Lung (tissue), 11 donors: ENCODE measurements at regions not wholly inside any gene's neighbourhood (a gene's known extent, or its start where the extent isn't known, plus 50 kb on each side); places are given as distances from the start of the nearest gene placed in this dataset.

Source experiments
- ATAC-seq: fragments of 200-7000 bp; cut with Tn5 transposase; one replicate; pipeline ENCODE4 v1.9.1; 2020; ENCODE audit warnings: moderate number of reproducible peaks; ENCODE audit not compliant: insufficient read depth, low FRiP score
- DNase-seq, 3 donors: peaks; one replicate each; pipeline ENCODE4 v3.0.0-alpha.2; 2013 to 2017
- H3K27ac ChIP-seq, 2 donors: one replicate each; pipeline ENCODE4 v1.5.1; 2013; ENCODE audit warnings: mild to moderate bottlenecking in 2 of 2, moderate library complexity in 2 of 2, control low read depth in 1 of 2, inconsistent platforms in 1 of 2, low read depth in 1 of 2, low read length in 1 of 2
- H3K27me3 ChIP-seq, 3 donors: one replicate each; pipeline ENCODE4 v1.5.1; 2013; ENCODE audit warnings: low read length in 2 of 3; ENCODE audit not compliant: control insufficient read depth in 3 of 3, insufficient read depth in 3 of 3
- H3K36me3 ChIP-seq, 4 donors: one replicate each; pipeline ENCODE4 v1.5.1; 2013; ENCODE audit warnings: low read length in 4 of 4, mild to moderate bottlenecking in 1 of 4, moderate library complexity in 1 of 4; ENCODE audit not compliant: control insufficient read depth in 4 of 4, insufficient read depth in 4 of 4
- H3K4me1 ChIP-seq, 5 donors: one replicate each; pipeline ENCODE4 v1.5.1; 2013; ENCODE audit warnings: low read length in 5 of 5, mild to moderate bottlenecking in 2 of 5, moderate library complexity in 1 of 5; ENCODE audit not compliant: control insufficient read depth in 5 of 5, insufficient read depth in 5 of 5
- H3K4me3 ChIP-seq: one replicate; pipeline ENCODE4 v1.5.1; 2013; ENCODE audit warnings: mild to moderate bottlenecking, control low read depth, moderate library complexity
- H3K9ac ChIP-seq, 2 donors: one replicate each; pipeline ENCODE4 v1.5.1; 2013; ENCODE audit warnings: low read length in 2 of 2, control low read depth in 1 of 2; ENCODE audit not compliant: insufficient read depth in 1 of 2
- H3K9me3 ChIP-seq, 4 donors: one replicate each; pipeline ENCODE4 v1.5.1; 2013; ENCODE audit warnings: low read length in 3 of 4, mild to moderate bottlenecking in 1 of 4, moderate library complexity in 1 of 4; ENCODE audit not compliant: control insufficient read depth in 4 of 4, insufficient read depth in 3 of 4
- WGBS, 2 donors: extraction: QIAGEN DNeasy Blood & Tissue Kit; methylation state at CpG; one replicate each; pipeline ENCODE4 v1.1.7; 2013; 5-methylcytosine and 5-hydroxymethylcytosine counted together
- TF ChIP-seq, protein P1 (sequence below): IDR thresholded peaks from 2 replicates; pipeline ENCODE4 v1.5.1; 2012; ENCODE audit warnings: mild to moderate bottlenecking; ENCODE audit errors: control extremely low read depth, extremely low read depth
- donor health status: control.
- donor health status: control.
- donor health status: Bipolar disorder and iron deficiency.
- donor health status: healthy.
- donor health status: DM: yes; HTN: yes; CAD: no.

DNA sequence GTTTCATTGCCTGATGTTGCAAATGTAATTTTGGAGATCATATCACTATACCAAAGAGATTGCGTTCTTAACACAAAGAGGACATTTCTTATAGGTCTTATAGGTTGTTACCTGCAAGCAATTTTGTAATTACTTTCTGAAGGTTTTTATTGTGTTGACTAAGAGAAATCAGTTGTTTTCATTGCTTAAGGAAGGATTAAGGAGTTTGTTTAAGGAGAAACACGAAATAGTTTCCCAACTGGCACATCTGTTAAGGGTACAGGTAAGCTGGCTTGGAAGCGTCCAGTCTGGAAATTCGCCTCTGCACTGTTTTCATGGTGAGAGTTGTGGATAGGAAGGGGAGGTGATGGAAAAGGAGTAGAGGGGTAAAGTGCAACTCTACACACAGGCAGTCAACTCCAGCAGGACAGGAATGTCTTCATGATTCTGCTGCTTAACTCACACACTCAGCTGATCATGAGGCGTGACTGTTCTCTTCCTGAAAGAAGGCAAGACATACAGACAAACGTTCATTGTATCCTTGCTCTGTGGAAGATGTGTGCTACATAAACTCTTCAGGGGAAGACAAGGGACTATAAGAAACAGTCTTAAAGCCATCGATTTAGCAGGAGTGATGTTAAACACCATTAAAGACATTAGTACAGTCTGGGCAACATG is 61.4 kb upstream of the ACSL3 start:
- Histone ChIP-seq H3K27ac (no peak overlapping the region), H3K9me3 (no peaks in the 10 kb centered on the region), H3K36me3 (no peaks in the 10 kb centered on the region), H3K4me3 (no peak overlapping the region), H3K27me3 (no peaks in the 10 kb centered on the region), H3K9ac (no peak overlapping the region), H3K4me1 (peaks cover 0 to 49% (median 24%) of the 10 kb centered on the region in 5 donors)
- WGBS, 2 donors, result 87 to 92% methylated on average over 7 of the region's 7 CpGs
- ATAC-seq (no peak), DNase-seq (no peak)
- TF ChIP-seq, protein P1, sequence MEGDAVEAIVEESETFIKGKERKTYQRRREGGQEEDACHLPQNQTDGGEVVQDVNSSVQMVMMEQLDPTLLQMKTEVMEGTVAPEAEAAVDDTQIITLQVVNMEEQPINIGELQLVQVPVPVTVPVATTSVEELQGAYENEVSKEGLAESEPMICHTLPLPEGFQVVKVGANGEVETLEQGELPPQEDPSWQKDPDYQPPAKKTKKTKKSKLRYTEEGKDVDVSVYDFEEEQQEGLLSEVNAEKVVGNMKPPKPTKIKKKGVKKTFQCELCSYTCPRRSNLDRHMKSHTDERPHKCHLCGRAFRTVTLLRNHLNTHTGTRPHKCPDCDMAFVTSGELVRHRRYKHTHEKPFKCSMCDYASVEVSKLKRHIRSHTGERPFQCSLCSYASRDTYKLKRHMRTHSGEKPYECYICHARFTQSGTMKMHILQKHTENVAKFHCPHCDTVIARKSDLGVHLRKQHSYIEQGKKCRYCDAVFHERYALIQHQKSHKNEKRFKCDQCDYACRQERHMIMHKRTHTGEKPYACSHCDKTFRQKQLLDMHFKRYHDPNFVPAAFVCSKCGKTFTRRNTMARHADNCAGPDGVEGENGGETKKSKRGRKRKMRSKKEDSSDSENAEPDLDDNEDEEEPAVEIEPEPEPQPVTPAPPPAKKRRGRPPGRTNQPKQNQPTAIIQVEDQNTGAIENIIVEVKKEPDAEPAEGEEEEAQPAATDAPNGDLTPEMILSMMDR, result no peak

DNA sequence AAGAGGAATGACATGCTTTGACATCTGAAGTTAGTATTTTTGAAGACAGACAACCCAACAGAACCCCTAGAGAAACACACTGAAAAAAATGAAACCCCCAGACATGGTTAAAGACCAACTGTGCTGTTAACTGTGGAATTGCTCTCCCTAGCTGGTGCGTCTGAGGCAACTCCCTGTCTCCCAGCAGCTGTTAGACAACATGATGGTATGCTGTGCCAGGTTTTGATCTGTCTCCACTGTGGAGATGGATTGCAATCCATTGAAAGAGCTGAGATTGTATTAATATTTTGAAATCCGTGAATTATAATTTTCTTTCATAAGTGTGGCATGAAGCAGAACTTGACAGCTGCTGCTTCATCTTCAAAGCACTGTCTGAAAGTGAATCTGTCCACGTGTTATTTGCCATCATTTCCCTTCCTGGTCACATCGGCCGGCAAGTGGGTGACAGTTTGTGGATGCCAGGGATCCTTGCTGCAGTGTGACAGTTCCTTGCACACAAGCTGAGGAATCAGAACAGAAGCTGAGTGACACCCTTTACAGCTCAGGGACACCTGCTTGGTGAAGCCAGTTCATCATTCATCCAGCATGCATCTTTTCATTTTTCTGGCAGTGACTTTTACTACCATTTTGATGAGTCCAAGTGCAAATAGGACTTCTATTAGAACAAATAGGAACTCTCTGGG is 58.2 kb upstream of the ACSL3 start:
- WGBS, 2 donors, result 73 to 76% methylated on average over 5 of the region's 5 CpGs
- no peak overlapping the region for H3K9ac ChIP-seq

GRCh38 chr2:222804351-222804750 is 56.5 kb upstream of the ACSL3 start:
- 81 to 83% methylated on average over 2 of the region's 2 CpGs for WGBS, 2 donors
- Histone ChIP-seq H3K4me1 (peaks cover 0 to 31% (median 5%) of the 10 kb centered on the region in 5 donors), H3K4me3 (no peak overlapping the region), H3K27me3 (no peaks in the 10 kb centered on the region), H3K9ac (no peak overlapping the region), H3K36me3 (no peaks in the 10 kb centered on the region), H3K9me3 (no peaks in the 10 kb centered on the region), H3K27ac (no peak overlapping the region)
- DNase-seq, result no peak
- ATAC-seq, result no peak
- TF ChIP-seq, protein P1, result no peak

More for the DNA sequence above, 58.2 kb upstream of the ACSL3 start:
- H3K36me3 ChIP-seq, result no peaks in the 10 kb centered on the region
- H3K4me1 ChIP-seq, result peaks cover 0 to 38% (median 5%) of the 10 kb centered on the region in 5 donors
- no peaks in the 10 kb centered on the region for H3K27me3 ChIP-seq
- H3K4me3 ChIP-seq, result no peak overlapping the region
- H3K9me3 ChIP-seq, result no peaks in the 10 kb centered on the region
- DNase-seq, result peak in 1 of 3 donors; percentile 20
- TF ChIP-seq, protein P1, result no peak
- ATAC-seq, result no peak
- no peak overlapping the region for H3K27ac ChIP-seq
